ENCODE measurements at regions not wholly inside any gene's neighbourhood (a gene's known extent, or its start where the extent isn't known, plus 50 kb on each side); places are given as distances from the start of the nearest gene placed in this dataset.

GRCh38 chr6:37559050-37559449, 59.4 kb upstream of the CCDC167 start:
- no peak overlapping the region for H3K4me3 ChIP-seq
- DNase-seq (ENCODE audit: low read depth in 1 of 2, low spot score in 1 of 2) = no peak
- H3K27me3 ChIP-seq = no peaks in the 10 kb centered on the region
- no peak overlapping the region for H3K27ac ChIP-seq
- no peaks in the 10 kb centered on the region for H3K9me3 ChIP-seq (ENCODE audit: low read depth)
- no peaks in the 10 kb centered on the region for H3K36me3 ChIP-seq
- no peak for TF ChIP-seq CTCF (IDR thresholded peaks at IDR 0.05; ENCODE audit: low read depth, low read length)
- H3K4me1 ChIP-seq (ENCODE audit: low read depth) = peaks cover 24% of the 10 kb centered on the region

- DNase-seq (ENCODE audit: low read depth in 1 of 2, low spot score in 1 of 2) = no peak
- H3K27me3 ChIP-seq = no peaks in the 10 kb centered on the region
- H3K36me3 ChIP-seq = no peaks in the 10 kb centered on the region
- TF ChIP-seq CTCF (IDR thresholded peaks at IDR 0.05; ENCODE audit: low read depth, low read length) = no peak
- H3K4me1 ChIP-seq (ENCODE audit: low read depth) = peaks cover 23% of the 10 kb centered on the region
- H3K27ac ChIP-seq = no peak overlapping the region
- no peaks in the 10 kb centered on the region for H3K9me3 ChIP-seq (ENCODE audit: low read depth)
- H3K4me3 ChIP-seq = no peak overlapping the region
Observed at GRCh38 chr6:37558646-37559045, 59.0 kb upstream of the CCDC167 start.

- no peak overlapping the region for H3K27ac ChIP-seq
- no peak overlapping the region for H3K4me3 ChIP-seq
- DNase-seq (ENCODE audit: low read depth in 1 of 2, low spot score in 1 of 2) = no peak
- H3K36me3 ChIP-seq = no peaks in the 10 kb centered on the region
- H3K4me1 ChIP-seq (ENCODE audit: low read depth) = peaks cover 24% of the 10 kb centered on the region
- no peaks in the 10 kb centered on the region for H3K9me3 ChIP-seq (ENCODE audit: low read depth)
- H3K27me3 ChIP-seq = no peaks in the 10 kb centered on the region
- TF ChIP-seq CTCF (IDR thresholded peaks at IDR 0.05; ENCODE audit: low read depth, low read length) = no peak
Observed at GRCh38 chr6:37558168-37558567, 58.5 kb upstream of the CCDC167 start.

GRCh38 chr6:37557645-37558114, 58.0 kb upstream of the CCDC167 start:
- no peaks in the 10 kb centered on the region for H3K27me3 ChIP-seq
- no peak for TF ChIP-seq CTCF (IDR thresholded peaks at IDR 0.05; ENCODE audit: low read depth, low read length)
- no peaks in the 10 kb centered on the region for H3K9me3 ChIP-seq (ENCODE audit: low read depth)
- no peaks in the 10 kb centered on the region for H3K36me3 ChIP-seq
- no peak for DNase-seq (ENCODE audit: low read depth in 1 of 2, low spot score in 1 of 2)
- no peak overlapping the region for H3K4me3 ChIP-seq
- H3K4me1 ChIP-seq (ENCODE audit: low read depth) = peaks cover 29% of the 10 kb centered on the region
- no peak overlapping the region for H3K27ac ChIP-seq

GRCh38 chr6:37556881-37557644, 57.4 kb upstream of the CCDC167 start:
- Histone ChIP-seq H3K4me1 (ENCODE audit: low read depth) (peaks cover 33% of the 10 kb centered on the region), H3K36me3 (no peaks in the 10 kb centered on the region)
- TF ChIP-seq CTCF (IDR thresholded peaks at IDR 0.05; ENCODE audit: low read depth, low read length) = no peak

More at GRCh38 chr6:37556881-37557644, 57.4 kb upstream of the CCDC167 start:
- no peak overlapping the region for H3K27ac ChIP-seq
- no peak for DNase-seq (ENCODE audit: low read depth in 1 of 2, low spot score in 1 of 2)
- no peaks in the 10 kb centered on the region for H3K9me3 ChIP-seq (ENCODE audit: low read depth)
- H3K4me3 ChIP-seq = no peak overlapping the region
- no peaks in the 10 kb centered on the region for H3K27me3 ChIP-seq

All from cardiac muscle cell (in vitro differentiated cells and primary cell).